IMR-90 (cell line): ENCODE measurements at regions not wholly inside any gene's neighbourhood (a gene's known extent, or its start where the extent isn't known, plus 50 kb on each side); places are given as distances from the start of the nearest gene placed in this dataset.

Experiments used
- ATAC-seq: fragments of 200-7000 bp; cut with Tn5 transposase; 2 replicates; pipeline ENCODE4 v1.9.1; 2020; ENCODE audit warnings: low read depth, mild to moderate bottlenecking, moderate library complexity
- BruUV-seq: library from RNA; stranded (reverse); fragments of 400-500 nt; replicated peaks from 2 replicates; lab custom pipeline; 2021; lab: Mats Ljungman, UMichigan
- CTCF ChIA-PET: fragments of 300-600 bp; formaldehyde crosslinking; extraction: SDS; loops from one replicate; lab custom pipeline; 2021; ENCODE audit warnings: antibody characterized with exemption; lab: Yijun Ruan, JAX
- POLR2A ChIA-PET: fragments of 300-600 bp; sonication (Branson Sonifier 250); formaldehyde crosslinking; loops from one replicate; lab custom pipeline; 2022; ENCODE audit warnings: antibody characterized with exemption; ENCODE audit not compliant: unreplicated experiment; lab: Charles Lee
- DNase-seq: peaks from one replicate; pipeline ENCODE4 v3.0.0; 2013
- H2AFZ ChIP-seq: replicated peaks from 2 replicates; pipeline ENCODE3; 2013; ENCODE audit warnings: low read length, mild to moderate bottlenecking; ENCODE audit not compliant: poor library complexity
- H2AK5ac ChIP-seq: 2 replicates; pipeline ENCODE4 v1.6.1; 2013; ENCODE audit warnings: low read depth, low read length, inconsistent platforms
- H2AK9ac ChIP-seq: replicated peaks from 2 replicates; pipeline ENCODE3; 2013; ENCODE audit warnings: mild to moderate bottlenecking, low read depth, low read length, moderate library complexity; ENCODE audit not compliant: poor library complexity
- H2BK120ac ChIP-seq: 2 replicates; pipeline ENCODE4 v1.6.1; 2013; ENCODE audit warnings: low read depth, low read length, inconsistent platforms
- H2BK15ac ChIP-seq: 3 replicates; pipeline ENCODE4 v1.6.1; 2013; ENCODE audit warnings: low read depth, low read length, inconsistent platforms
- H2BK20ac ChIP-seq: 2 replicates; pipeline ENCODE4 v1.6.1; 2013; ENCODE audit warnings: low read depth, mild to moderate bottlenecking, inconsistent platforms, low read length, moderate library complexity
- H2BK5ac ChIP-seq: 2 replicates; pipeline ENCODE4 v1.6.1; 2013; ENCODE audit warnings: mild to moderate bottlenecking, low read depth, low read length, inconsistent platforms; ENCODE audit not compliant: poor library complexity, severe bottlenecking
- H3K14ac ChIP-seq: replicated peaks from 2 replicates; pipeline ENCODE4 v1.6.1; 2013; ENCODE audit warnings: low read depth, low read length, inconsistent platforms
- H3K18ac ChIP-seq: 2 replicates; pipeline ENCODE4 v1.6.1; 2013; ENCODE audit warnings: low read depth, low read length, control low read depth
- H3K23ac ChIP-seq: 2 replicates; pipeline ENCODE4 v1.6.1; 2013; ENCODE audit warnings: low read depth, low read length, inconsistent platforms
- H3K27ac ChIP-seq: 2 replicates; pipeline ENCODE4 v1.5.1; 2013; ENCODE audit warnings: mild to moderate bottlenecking, control low read depth, low read length; ENCODE audit not compliant: insufficient read depth
- H3K27me3 ChIP-seq: 2 replicates; pipeline ENCODE4 v1.6.1; 2013; ENCODE audit warnings: low read length; ENCODE audit not compliant: control insufficient read depth, insufficient read depth
- H3K36me3 ChIP-seq: 2 replicates; pipeline ENCODE4 v1.6.1; 2013; ENCODE audit warnings: low read length, mixed read lengths; ENCODE audit not compliant: control insufficient read depth, insufficient read depth
- H3K4ac ChIP-seq: 2 replicates; pipeline ENCODE4 v1.6.1; 2013; ENCODE audit warnings: low read depth, low read length, inconsistent platforms
- H3K4me1 ChIP-seq: 2 replicates; pipeline ENCODE4 v1.6.1; 2013; ENCODE audit warnings: low read length, mixed read lengths; ENCODE audit not compliant: control insufficient read depth, insufficient read depth
- H3K4me2 ChIP-seq: 2 replicates; pipeline ENCODE4 v1.6.1; 2013; ENCODE audit warnings: low read depth, mild to moderate bottlenecking, control low read depth, low read length, moderate library complexity
- H3K4me3 ChIP-seq: 2 replicates; pipeline ENCODE4 v1.5.1; 2013; ENCODE audit warnings: low read depth, mild to moderate bottlenecking, control low read depth, low read length, moderate library complexity; ENCODE audit not compliant: insufficient read depth
- H3K56ac ChIP-seq: 2 replicates; pipeline ENCODE4 v1.6.1; 2013; ENCODE audit warnings: low read length, inconsistent platforms; ENCODE audit not compliant: insufficient read depth; ENCODE audit errors: extremely low read depth
- H3K79me1 ChIP-seq, 2 experiments: 2 replicates each; pipeline ENCODE4 v1.6.1; 2013; ENCODE audit warnings: low read length in 2 of 2, inconsistent platforms in 1 of 2, low read depth in 1 of 2
- H3K9ac ChIP-seq: 2 replicates; pipeline ENCODE4 v1.6.1; 2013; ENCODE audit warnings: low read depth, low read length, control low read depth
- H3K9me1 ChIP-seq: 2 replicates; pipeline ENCODE4 v1.6.1; 2013; ENCODE audit warnings: low read length, inconsistent platforms; ENCODE audit not compliant: insufficient read depth
- H3K9me3 ChIP-seq: 2 replicates; pipeline ENCODE4 v1.6.1; 2013; ENCODE audit warnings: low read length; ENCODE audit not compliant: control insufficient read depth, insufficient read depth
- H4K20me1 ChIP-seq: 2 replicates; pipeline ENCODE4 v1.6.1; 2013; ENCODE audit warnings: low read length, inconsistent platforms; ENCODE audit not compliant: insufficient read depth
- H4K5ac ChIP-seq: 2 replicates; pipeline ENCODE4 v1.6.1; 2013; ENCODE audit warnings: mild to moderate bottlenecking, low read depth, low read length, control low read depth
- H4K8ac ChIP-seq, 2 experiments: 2 replicates each; pipeline ENCODE4 v1.6.1; 2013; ENCODE audit warnings: low read depth in 2 of 2, low read length in 2 of 2, control low read depth in 1 of 2, inconsistent platforms in 1 of 2
- H4K91ac ChIP-seq: 2 replicates; pipeline ENCODE4 v1.6.1; 2013; ENCODE audit warnings: low read depth, low read length, inconsistent platforms; ENCODE audit not compliant: insufficient read depth
- CHD1 ChIP-seq: IDR thresholded peaks from 2 replicates; pipeline ENCODE4 v1.6.1; 2012; ENCODE audit warnings: low read depth, low read length, improper control_type of control experiment
- ELK1 ChIP-seq: fragments of 150-350 bp; IDR thresholded peaks from 2 replicates; pipeline ENCODE4 v1.6.1; 2016; ENCODE audit warnings: low read depth, mild to moderate bottlenecking, low read length, moderate library complexity, borderline replicate concordance
- MAFK ChIP-seq: IDR thresholded peaks from 2 replicates; pipeline ENCODE4 v1.6.1; 2012; ENCODE audit warnings: low read depth, low read length, improper control_type of control experiment
- MAZ ChIP-seq: IDR thresholded peaks from 2 replicates; pipeline ENCODE4 v1.6.1; 2012; ENCODE audit warnings: low read depth, mild to moderate bottlenecking, low read length, improper control_type of control experiment, moderate library complexity, borderline replicate concordance
- NFE2L2 ChIP-seq: fragments of 150-350 bp; IDR thresholded peaks from 2 replicates; pipeline ENCODE4 v1.6.1; 2016; ENCODE audit warnings: low read depth, mild to moderate bottlenecking, low read length
- POLR2A ChIP-seq: IDR thresholded peaks from 2 replicates; pipeline ENCODE4 v1.6.1; 2012; ENCODE audit warnings: mild to moderate bottlenecking, low read depth, low read length
- RAD21 ChIP-seq: IDR thresholded peaks from 2 replicates; pipeline ENCODE4 v1.6.1; 2012; ENCODE audit warnings: low read length, improper control_type of control experiment
- RCOR1 ChIP-seq: IDR thresholded peaks from 2 replicates; pipeline ENCODE4 v1.6.1; 2012; ENCODE audit warnings: mild to moderate bottlenecking, low read length, improper control_type of control experiment; ENCODE audit not compliant: insufficient replicate concordance
- RFX5 ChIP-seq: IDR thresholded peaks from 2 replicates; pipeline ENCODE4 v1.8.0; 2012; ENCODE audit warnings: low read depth, mild to moderate bottlenecking, low read length, moderate library complexity
- WGBS, 2 experiments: methylation state at CpG; one replicate each; pipeline versions ENCODE4 v1.1.5 to v1.1.7; 2013; ENCODE audit warnings: missing lambda C conversion rate in 2 of 2; ENCODE audit not compliant: insufficient read length in 1 of 2; ENCODE audit errors: extremely low coverage in 2 of 2; 5-methylcytosine and 5-hydroxymethylcytosine counted together
- dilution Hi-C: fragments of 300-500 bp; cut with HindIII; formaldehyde crosslinking; loops from one replicate; pipeline ENCODE4 v1.14.3; 2018; ENCODE audit warnings: low sequenced_read_pairs; ENCODE audit not compliant: unreplicated experiment
- in situ Hi-C: fragments of 300-500 bp; cut with MboI; formaldehyde crosslinking; loops from 3 replicates; pipeline ENCODE4 v1.14.3; 2019; ENCODE audit warnings: low sequenced_read_pairs, inconsistent platforms, mixed read lengths
- intact Hi-C: fragments of 100-400 bp; cut with micrococcal nuclease; formaldehyde crosslinking; loops from 2 replicates; pipeline ENCODE4 v1.10.0; 2022
- TF ChIP-seq, protein P1 (sequence below): conservative IDR thresholded peaks from 2 replicates; pipeline ENCODE4 v1.5.1; 2012; ENCODE audit warnings: mild to moderate bottlenecking, low read depth, low read length, improper control_type of control experiment

- Histone ChIP-seq H3K4me2 (no peak overlapping the region), H3K4me1 (no peaks in the 10 kb centered on the region), H4K5ac (no peak overlapping the region), H2AK9ac (no peak overlapping the region), H3K27me3 (no peaks in the 10 kb centered on the region), H4K8ac (no peak overlapping the region), H4K20me1 (no peaks in the 10 kb centered on the region), H4K91ac (no peak overlapping the region), H2BK5ac (no peak overlapping the region), H3K14ac (no peak overlapping the region), H3K23ac (no peak overlapping the region), H3K9ac (no peak overlapping the region), H3K36me3 (no peaks in the 10 kb centered on the region), H3K27ac (no peak overlapping the region), H3K9me3 (peaks cover 8% of the 10 kb centered on the region; the same call in 1 of the 2 replicates), H2BK120ac (no peak overlapping the region), H3K79me1 (no peaks in the 10 kb centered on the region), H2AFZ (no peak overlapping the region), H3K4ac (no peak overlapping the region), H3K4me3 (no peak overlapping the region), H2BK15ac (no peak overlapping the region), H2AK5ac (no peak overlapping the region), H3K56ac (no peak overlapping the region), H2BK20ac (no peak overlapping the region), H3K9me1 (no peaks in the 10 kb centered on the region), H3K18ac (no peak overlapping the region)
- POLR2A ChIA-PET, result no interaction called here
- in situ Hi-C loops (no loop called here), intact Hi-C loops (no loop called here), dilution Hi-C loops (no loop called here)
- TF ChIP-seq MAFK, result no peak
- TF ChIP-seq RCOR1, result no peak
- TF ChIP-seq CHD1, result no peak
- TF ChIP-seq RFX5, result no peak
- no peak for TF ChIP-seq POLR2A
- no peak for TF ChIP-seq NFE2L2
- TF ChIP-seq ELK1, result no peak
- TF ChIP-seq, protein P1, sequence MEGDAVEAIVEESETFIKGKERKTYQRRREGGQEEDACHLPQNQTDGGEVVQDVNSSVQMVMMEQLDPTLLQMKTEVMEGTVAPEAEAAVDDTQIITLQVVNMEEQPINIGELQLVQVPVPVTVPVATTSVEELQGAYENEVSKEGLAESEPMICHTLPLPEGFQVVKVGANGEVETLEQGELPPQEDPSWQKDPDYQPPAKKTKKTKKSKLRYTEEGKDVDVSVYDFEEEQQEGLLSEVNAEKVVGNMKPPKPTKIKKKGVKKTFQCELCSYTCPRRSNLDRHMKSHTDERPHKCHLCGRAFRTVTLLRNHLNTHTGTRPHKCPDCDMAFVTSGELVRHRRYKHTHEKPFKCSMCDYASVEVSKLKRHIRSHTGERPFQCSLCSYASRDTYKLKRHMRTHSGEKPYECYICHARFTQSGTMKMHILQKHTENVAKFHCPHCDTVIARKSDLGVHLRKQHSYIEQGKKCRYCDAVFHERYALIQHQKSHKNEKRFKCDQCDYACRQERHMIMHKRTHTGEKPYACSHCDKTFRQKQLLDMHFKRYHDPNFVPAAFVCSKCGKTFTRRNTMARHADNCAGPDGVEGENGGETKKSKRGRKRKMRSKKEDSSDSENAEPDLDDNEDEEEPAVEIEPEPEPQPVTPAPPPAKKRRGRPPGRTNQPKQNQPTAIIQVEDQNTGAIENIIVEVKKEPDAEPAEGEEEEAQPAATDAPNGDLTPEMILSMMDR, result no peak
- TF ChIP-seq RAD21, result no peak
- no peak for TF ChIP-seq MAZ
- no peak for ATAC-seq
- 80% methylated on average over 1 of the region's 1 CpG; no CpG with 5 or more reads in 1 of the 2 experiments for WGBS, 2 experiments
- CTCF ChIA-PET, result no interaction called here
- DNase-seq, result no peak
- no TSS peak for BruUV-seq
Observed at GRCh38 chr3:3392946-3393345, 213.5 kb upstream of the CRBN start.
